ENCODE measurements at regions not wholly inside any gene's neighbourhood (a gene's known extent, or its start where the extent isn't known, plus 50 kb on each side); places are given as distances from the start of the nearest gene placed in this dataset.

DNA sequence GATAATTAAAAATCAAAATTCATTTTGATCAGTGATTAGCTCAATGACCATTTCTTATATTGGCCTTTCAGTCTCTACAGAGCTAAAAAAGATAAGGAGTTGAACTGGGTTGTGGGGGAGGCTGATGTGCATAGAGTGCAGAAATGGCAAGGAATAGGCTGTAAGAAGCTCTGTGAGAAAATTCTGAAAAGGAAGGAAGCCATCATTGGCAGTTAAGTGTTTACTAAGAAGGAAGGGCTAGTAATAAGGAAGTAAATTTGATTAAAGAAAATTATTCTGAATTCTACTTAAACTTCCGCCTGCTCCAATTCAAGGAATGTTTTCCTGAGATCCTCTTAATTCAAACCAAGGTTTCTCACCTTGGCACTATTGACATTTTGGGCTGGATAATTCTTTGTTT is 187.5 kb downstream of the MZT1 start:
- no peaks in the 10 kb centered on the region for H3K27me3 ChIP-seq (ENCODE audit: control insufficient read depth, insufficient read depth, low read length)
- peaks cover 4% of the 10 kb centered on the region for H3K4me1 ChIP-seq (ENCODE audit: control insufficient read depth, insufficient read depth, low read length)
- H3K27ac ChIP-seq (ENCODE audit: low read depth, low read length): no peak overlapping the region
- H3K9me3 ChIP-seq (ENCODE audit: control insufficient read depth, insufficient read depth, low read length): no peaks in the 10 kb centered on the region
- no peak for DNase-seq (ENCODE audit: low read depth in 4 of 6, low spot score in 6 of 6)
- no CpG with 5 or more reads among the region's 1 CpG for WGBS (ENCODE audit: insufficient coverage)
- H3K4me3 ChIP-seq (ENCODE audit: low read depth, low read length): no peak overlapping the region
- H3K36me3 ChIP-seq (ENCODE audit: control insufficient read depth, insufficient read depth, low read length): no peaks in the 10 kb centered on the region

DNA sequence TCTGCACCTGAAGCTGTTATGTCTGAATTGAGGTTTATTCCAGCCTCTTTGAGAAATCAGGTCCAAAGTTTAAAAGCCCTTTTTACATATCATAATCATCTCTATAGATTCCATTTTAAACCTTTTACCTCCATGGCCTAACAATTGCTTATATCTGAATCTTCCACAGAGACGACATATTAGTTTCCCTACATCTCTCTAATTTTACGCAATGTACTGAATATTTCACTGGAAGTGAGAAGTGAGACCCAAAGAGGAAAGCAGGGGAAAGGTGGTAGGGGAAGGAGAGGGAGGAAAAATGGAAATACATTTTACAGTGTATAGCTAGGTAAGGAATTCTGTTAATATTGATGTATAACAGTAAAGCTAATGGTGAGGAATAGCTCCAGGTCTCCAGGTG is 189.6 kb downstream of the MZT1 start:
- WGBS (ENCODE audit: insufficient coverage): no CpG with 5 or more reads among the region's 2 CpGs
- Histone ChIP-seq H3K27ac (ENCODE audit: low read depth, low read length) (no peak overlapping the region), H3K9me3 (ENCODE audit: control insufficient read depth, insufficient read depth, low read length) (no peaks in the 10 kb centered on the region), H3K27me3 (ENCODE audit: control insufficient read depth, insufficient read depth, low read length) (no peaks in the 10 kb centered on the region), H3K4me1 (ENCODE audit: control insufficient read depth, insufficient read depth, low read length) (peaks cover 4% of the 10 kb centered on the region), H3K36me3 (ENCODE audit: control insufficient read depth, insufficient read depth, low read length) (no peaks in the 10 kb centered on the region), H3K4me3 (ENCODE audit: low read depth, low read length) (no peak overlapping the region)
- no peak for DNase-seq (ENCODE audit: low read depth in 4 of 6, low spot score in 6 of 6)

DNA sequence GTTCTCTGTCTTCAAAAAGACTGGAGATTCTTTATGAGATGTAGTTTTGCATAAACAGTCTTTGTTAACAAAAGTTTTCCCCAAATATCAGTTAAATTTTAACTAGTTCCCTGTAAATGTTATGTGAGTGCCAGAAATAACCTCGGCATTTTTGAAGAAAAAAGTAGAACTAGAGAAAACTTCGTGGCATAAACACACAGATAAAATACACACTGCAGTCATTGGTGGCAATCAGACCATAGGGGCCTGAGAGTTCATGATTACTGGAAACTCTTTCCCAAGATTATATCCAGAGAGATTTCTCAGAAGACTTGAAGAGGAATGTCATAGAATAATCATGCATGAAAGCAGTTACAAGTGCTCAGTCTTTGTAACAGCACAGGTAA is 190.0 kb downstream of the MZT1 start:
- no peaks in the 10 kb centered on the region for H3K9me3 ChIP-seq (ENCODE audit: control insufficient read depth, insufficient read depth, low read length)
- H3K36me3 ChIP-seq (ENCODE audit: control insufficient read depth, insufficient read depth, low read length): no peaks in the 10 kb centered on the region
- no peak for DNase-seq (ENCODE audit: low read depth in 4 of 6, low spot score in 6 of 6)
- WGBS (ENCODE audit: insufficient coverage): no CpG with 5 or more reads among the region's 2 CpGs
- no peak overlapping the region for H3K4me3 ChIP-seq (ENCODE audit: low read depth, low read length)
- H3K27ac ChIP-seq (ENCODE audit: low read depth, low read length): no peak overlapping the region
- H3K27me3 ChIP-seq (ENCODE audit: control insufficient read depth, insufficient read depth, low read length): no peaks in the 10 kb centered on the region
- H3K4me1 ChIP-seq (ENCODE audit: control insufficient read depth, insufficient read depth, low read length): peaks cover 4% of the 10 kb centered on the region

DNA sequence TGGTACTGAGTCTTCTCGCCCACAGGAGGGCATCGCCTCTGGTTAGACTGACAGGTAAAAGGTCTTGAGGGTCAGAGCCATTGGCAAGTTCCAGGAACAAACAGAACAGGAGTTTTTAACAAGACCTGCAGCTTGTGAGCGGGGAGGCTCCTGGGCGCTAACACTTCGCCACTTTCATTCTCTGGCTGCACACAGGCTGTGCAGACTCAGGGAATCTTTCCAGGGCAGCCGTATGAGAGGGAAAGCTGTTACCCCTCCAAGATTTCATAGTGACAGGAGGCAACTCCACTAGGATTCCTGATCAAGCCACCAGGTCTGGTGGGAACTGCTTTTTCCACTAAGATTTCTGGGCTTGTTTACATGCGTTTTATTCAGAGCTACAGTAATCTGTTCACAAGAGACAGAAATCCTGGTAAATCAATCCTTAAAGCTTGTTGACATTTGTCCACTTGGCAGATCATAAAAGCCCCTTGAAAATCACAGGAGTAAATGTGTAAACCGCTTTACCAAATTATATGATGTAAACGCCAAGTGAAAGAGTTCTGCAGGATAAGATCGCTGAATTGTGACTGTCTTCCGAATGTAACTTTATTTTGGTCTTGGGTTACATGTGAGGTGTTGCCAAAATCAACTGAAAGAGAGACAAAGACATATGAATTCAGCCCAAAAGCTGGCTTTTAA is 190.6 kb downstream of the MZT1 start:
- peaks cover 4% of the 10 kb centered on the region for H3K4me1 ChIP-seq (ENCODE audit: control insufficient read depth, insufficient read depth, low read length)
- 61% methylated on average over 10 of the region's 11 CpGs for WGBS (ENCODE audit: insufficient coverage)
- H3K9me3 ChIP-seq (ENCODE audit: control insufficient read depth, insufficient read depth, low read length): no peaks in the 10 kb centered on the region
- H3K36me3 ChIP-seq (ENCODE audit: control insufficient read depth, insufficient read depth, low read length): no peaks in the 10 kb centered on the region
- no peaks in the 10 kb centered on the region for H3K27me3 ChIP-seq (ENCODE audit: control insufficient read depth, insufficient read depth, low read length)
- H3K4me3 ChIP-seq (ENCODE audit: low read depth, low read length): no peak overlapping the region
- peak in 1 of 6 donors; percentile 83 for DNase-seq (ENCODE audit: low read depth in 4 of 6, low spot score in 6 of 6)
- no peak overlapping the region for H3K27ac ChIP-seq (ENCODE audit: low read depth, low read length)

DNA sequence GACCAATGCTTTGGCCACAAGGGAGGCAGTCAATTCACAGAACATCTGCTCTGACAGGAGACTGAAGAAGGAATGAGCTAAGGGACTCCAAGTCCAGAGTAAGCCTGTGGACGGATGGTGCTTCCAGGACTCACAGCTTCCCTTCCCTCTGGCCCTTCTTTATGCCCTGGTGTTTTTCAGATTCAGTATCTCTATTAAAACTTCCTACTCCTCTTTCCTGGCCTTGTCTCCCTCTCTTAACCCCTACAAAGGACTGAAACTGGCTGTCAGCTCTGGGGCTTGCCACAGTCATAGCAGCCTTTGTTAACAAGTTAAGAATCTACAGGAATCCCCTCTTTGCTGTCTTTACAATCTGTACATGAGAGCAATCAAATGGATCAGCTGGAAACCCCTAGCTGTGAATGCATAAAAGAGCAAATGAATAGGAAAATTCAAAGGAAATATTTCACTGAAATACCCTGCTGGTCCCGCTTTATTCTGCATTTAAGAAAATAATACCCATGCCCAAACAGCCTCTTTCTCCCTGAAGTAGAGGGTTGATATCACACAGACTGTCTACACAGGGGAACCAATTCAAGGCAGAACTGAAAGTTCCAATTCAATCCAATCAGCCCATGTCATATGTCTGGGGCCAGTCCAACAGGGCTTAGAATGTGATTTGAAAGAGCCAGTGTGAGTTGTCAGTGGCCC is 192.3 kb downstream of the MZT1 start:
- Histone ChIP-seq H3K27ac (ENCODE audit: low read depth, low read length) (no peak overlapping the region), H3K36me3 (ENCODE audit: control insufficient read depth, insufficient read depth, low read length) (no peaks in the 10 kb centered on the region), H3K4me3 (ENCODE audit: low read depth, low read length) (no peak overlapping the region), H3K9me3 (ENCODE audit: control insufficient read depth, insufficient read depth, low read length) (no peaks in the 10 kb centered on the region), H3K4me1 (ENCODE audit: control insufficient read depth, insufficient read depth, low read length) (peaks cover 4% of the 10 kb centered on the region), H3K27me3 (ENCODE audit: control insufficient read depth, insufficient read depth, low read length) (no peaks in the 10 kb centered on the region)
- peak in 2 of 6 donors; percentile 34 to 68 for DNase-seq (ENCODE audit: low read depth in 4 of 6, low spot score in 6 of 6)
- WGBS (ENCODE audit: insufficient coverage): 17% methylated on average over 1 of the region's 2 CpGs

DNA sequence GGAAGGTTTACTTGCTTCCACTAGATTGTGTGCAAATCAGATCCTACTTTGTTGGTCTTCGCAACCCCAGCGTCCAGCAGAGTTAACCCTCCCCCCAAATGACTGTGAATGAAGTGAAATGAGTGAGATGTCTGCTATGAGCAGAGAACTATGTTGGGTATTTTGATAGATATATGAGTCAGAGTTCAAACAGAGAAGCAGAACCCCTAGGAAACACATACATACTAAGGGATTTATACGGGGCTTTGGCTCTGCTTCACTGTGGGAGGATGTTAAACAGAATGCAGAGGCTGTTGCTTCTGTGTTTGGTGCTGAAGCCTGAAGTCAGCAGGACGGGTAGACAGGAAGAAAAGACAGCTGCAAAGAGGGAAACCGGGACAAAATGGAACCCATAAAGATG is 197.0 kb downstream of the MZT1 start:
- H3K4me3 ChIP-seq (ENCODE audit: low read depth, low read length): no peak overlapping the region
- 71% methylated on average over 2 of the region's 5 CpGs for WGBS (ENCODE audit: insufficient coverage)
- H3K27me3 ChIP-seq (ENCODE audit: control insufficient read depth, insufficient read depth, low read length): no peaks in the 10 kb centered on the region
- H3K36me3 ChIP-seq (ENCODE audit: control insufficient read depth, insufficient read depth, low read length): no peaks in the 10 kb centered on the region
- H3K9me3 ChIP-seq (ENCODE audit: control insufficient read depth, insufficient read depth, low read length): no peaks in the 10 kb centered on the region
- DNase-seq (ENCODE audit: low read depth in 4 of 6, low spot score in 6 of 6): no peak
- H3K27ac ChIP-seq (ENCODE audit: low read depth, low read length): no peak overlapping the region
- H3K4me1 ChIP-seq (ENCODE audit: control insufficient read depth, insufficient read depth, low read length): no peaks in the 10 kb centered on the region

DNA sequence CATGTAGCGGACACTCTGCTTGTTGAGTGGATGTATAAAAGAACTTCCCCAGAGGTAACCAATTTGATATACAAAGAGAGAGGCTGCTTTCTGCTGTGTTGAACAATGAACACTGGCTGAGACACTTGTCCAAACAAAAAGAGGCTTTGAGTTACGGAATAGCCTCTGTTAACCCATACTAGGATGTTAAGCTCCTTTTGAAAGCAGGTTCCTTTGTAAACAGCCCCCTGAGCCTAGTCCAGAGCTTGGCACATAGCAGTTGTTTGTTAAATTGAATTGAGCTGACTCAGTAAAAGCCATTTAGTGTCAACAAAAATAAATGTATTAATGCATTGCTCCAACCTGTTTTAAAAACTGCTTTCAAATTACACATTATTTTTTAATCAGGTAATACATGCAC is 200.1 kb downstream of the MZT1 start:
- H3K27ac ChIP-seq (ENCODE audit: low read depth, low read length): no peak overlapping the region
- H3K4me3 ChIP-seq (ENCODE audit: low read depth, low read length): no peak overlapping the region
- H3K9me3 ChIP-seq (ENCODE audit: control insufficient read depth, insufficient read depth, low read length): no peaks in the 10 kb centered on the region
- H3K36me3 ChIP-seq (ENCODE audit: control insufficient read depth, insufficient read depth, low read length): no peaks in the 10 kb centered on the region
- H3K4me1 ChIP-seq (ENCODE audit: control insufficient read depth, insufficient read depth, low read length): no peaks in the 10 kb centered on the region
- H3K27me3 ChIP-seq (ENCODE audit: control insufficient read depth, insufficient read depth, low read length): no peaks in the 10 kb centered on the region
- WGBS (ENCODE audit: insufficient coverage): 56% methylated on average over 1 of the region's 2 CpGs
- no peak for DNase-seq (ENCODE audit: low read depth in 4 of 6, low spot score in 6 of 6)

DNA sequence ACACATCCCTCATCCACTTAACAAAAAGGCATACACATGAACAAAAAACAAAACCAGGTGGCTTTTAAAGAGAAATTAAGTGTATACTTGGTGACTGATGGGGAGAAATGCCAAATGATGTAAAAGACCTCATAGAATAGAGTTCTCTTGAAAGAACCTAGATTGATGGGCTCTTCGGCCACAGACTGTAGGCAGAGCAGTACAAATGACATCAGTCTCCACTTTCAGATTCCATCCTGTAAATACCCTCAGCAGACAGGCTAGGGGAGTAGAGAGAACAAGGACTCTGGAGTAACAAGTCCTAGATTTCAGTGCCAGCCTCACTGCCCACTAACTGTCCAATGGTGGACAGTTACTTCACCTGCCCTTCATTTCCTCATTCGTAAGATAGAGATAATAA is 203.8 kb downstream of the MZT1 start:
- no CpG with 5 or more reads among the region's 2 CpGs for WGBS (ENCODE audit: insufficient coverage)
- no peak overlapping the region for H3K27ac ChIP-seq (ENCODE audit: low read depth, low read length)
- H3K4me3 ChIP-seq (ENCODE audit: low read depth, low read length): no peak overlapping the region
- H3K27me3 ChIP-seq (ENCODE audit: control insufficient read depth, insufficient read depth, low read length): no peaks in the 10 kb centered on the region
- no peak for DNase-seq (ENCODE audit: low read depth in 4 of 6, low spot score in 6 of 6)
- no peaks in the 10 kb centered on the region for H3K9me3 ChIP-seq (ENCODE audit: control insufficient read depth, insufficient read depth, low read length)
- H3K36me3 ChIP-seq (ENCODE audit: control insufficient read depth, insufficient read depth, low read length): no peaks in the 10 kb centered on the region
- H3K4me1 ChIP-seq (ENCODE audit: control insufficient read depth, insufficient read depth, low read length): no peaks in the 10 kb centered on the region

DNA sequence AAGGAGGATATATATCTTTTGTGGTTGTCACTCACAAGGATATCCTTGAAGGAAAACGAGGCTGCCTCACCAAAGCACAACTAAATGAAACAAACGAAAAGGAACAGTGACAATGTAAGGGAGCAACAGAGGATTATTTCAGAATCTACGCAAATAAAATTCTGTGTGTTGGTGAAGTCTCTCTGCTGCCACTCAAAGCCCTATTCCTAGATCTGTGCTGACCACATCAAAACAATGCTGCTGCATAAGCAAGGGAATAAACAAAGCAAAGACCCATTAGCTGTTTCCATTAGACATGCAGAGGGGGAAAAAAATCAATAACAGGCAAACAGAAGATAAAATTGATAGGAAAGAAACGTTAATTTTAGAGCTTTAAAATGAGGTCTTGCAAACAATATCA is 204.4 kb downstream of the MZT1 start:
- H3K27me3 ChIP-seq (ENCODE audit: control insufficient read depth, insufficient read depth, low read length): no peaks in the 10 kb centered on the region
- no CpG with 5 or more reads among the region's 4 CpGs for WGBS (ENCODE audit: insufficient coverage)
- H3K36me3 ChIP-seq (ENCODE audit: control insufficient read depth, insufficient read depth, low read length): no peaks in the 10 kb centered on the region
- no peak overlapping the region for H3K27ac ChIP-seq (ENCODE audit: low read depth, low read length)
- H3K9me3 ChIP-seq (ENCODE audit: control insufficient read depth, insufficient read depth, low read length): no peaks in the 10 kb centered on the region
- H3K4me1 ChIP-seq (ENCODE audit: control insufficient read depth, insufficient read depth, low read length): no peaks in the 10 kb centered on the region
- peak in 1 of 6 donors; percentile 42 for DNase-seq (ENCODE audit: low read depth in 4 of 6, low spot score in 6 of 6)
- no peak overlapping the region for H3K4me3 ChIP-seq (ENCODE audit: low read depth, low read length)

Measured in spinal cord (tissue), 9 donors.